CD4-positive, alpha-beta T cell treated with Interleukin-17A for 1 hour (primary cell): ENCODE measurements at regions not wholly inside any gene's neighbourhood (a gene's known extent, or its start where the extent isn't known, plus 50 kb on each side); places are given as distances from the start of the nearest gene placed in this dataset.

Source experiments
- DNase-seq: peaks from one replicate; pipeline ENCODE4 v3.0.0-alpha.2; 2020

DNA sequence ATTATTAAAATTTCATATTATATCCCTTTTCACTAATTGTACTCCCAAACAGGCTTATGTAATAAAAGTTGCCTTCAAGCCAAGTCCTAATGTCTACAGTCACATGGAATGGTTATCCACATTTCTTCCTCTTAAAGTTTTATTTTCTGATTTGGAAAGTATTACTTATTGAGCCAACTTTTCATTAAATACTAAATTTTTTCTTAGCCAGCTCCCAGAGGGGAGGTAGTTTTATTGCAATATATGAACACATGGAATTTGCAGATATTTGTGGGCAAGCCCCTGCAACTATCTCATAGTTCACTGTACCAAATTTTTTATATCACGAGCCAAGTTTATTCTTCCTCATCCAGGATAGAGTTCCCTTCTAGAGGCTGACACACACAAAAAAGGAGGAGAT lies 332.8 kb upstream of the PTGER4 start:
- DNase-seq = no peak

DNA sequence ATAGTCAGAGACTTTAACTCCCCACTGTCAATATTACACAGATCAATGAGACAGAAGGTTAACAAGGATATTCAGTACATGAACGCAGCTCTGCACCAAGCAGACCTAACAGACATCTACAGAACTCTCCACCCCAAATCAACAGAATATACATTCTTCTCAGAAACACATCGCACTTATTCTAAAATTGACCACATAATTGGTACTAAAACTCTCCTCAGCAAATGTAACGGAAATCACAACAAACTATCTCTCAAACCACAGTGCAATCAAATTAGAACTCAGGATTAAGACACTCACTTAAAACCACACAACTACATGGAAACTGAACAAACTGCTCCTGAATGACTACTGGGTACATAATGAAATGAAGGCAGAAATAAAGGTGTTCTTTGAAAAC lies 341.3 kb upstream of the PTGER4 start:
- peak; percentile 27 for DNase-seq

DNA sequence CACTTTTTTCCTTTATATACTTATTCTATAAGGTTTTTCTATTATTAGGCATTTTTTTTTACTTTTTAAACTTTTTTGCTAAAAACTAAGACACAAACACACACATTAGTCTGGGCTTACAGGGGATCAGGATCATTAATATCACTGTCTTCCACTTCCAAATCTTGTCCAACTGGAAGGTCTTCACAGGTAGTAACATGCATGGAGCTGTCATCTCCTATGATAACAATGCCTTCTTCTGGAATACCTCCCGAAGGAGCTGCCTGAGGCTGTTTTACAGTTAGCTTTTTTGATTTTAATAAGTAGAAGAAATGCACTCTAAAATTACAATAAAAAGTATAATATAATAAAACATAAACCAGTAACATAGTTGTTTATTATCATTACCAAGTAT lies 345.5 kb upstream of the PTGER4 start:
- no peak for DNase-seq

DNA sequence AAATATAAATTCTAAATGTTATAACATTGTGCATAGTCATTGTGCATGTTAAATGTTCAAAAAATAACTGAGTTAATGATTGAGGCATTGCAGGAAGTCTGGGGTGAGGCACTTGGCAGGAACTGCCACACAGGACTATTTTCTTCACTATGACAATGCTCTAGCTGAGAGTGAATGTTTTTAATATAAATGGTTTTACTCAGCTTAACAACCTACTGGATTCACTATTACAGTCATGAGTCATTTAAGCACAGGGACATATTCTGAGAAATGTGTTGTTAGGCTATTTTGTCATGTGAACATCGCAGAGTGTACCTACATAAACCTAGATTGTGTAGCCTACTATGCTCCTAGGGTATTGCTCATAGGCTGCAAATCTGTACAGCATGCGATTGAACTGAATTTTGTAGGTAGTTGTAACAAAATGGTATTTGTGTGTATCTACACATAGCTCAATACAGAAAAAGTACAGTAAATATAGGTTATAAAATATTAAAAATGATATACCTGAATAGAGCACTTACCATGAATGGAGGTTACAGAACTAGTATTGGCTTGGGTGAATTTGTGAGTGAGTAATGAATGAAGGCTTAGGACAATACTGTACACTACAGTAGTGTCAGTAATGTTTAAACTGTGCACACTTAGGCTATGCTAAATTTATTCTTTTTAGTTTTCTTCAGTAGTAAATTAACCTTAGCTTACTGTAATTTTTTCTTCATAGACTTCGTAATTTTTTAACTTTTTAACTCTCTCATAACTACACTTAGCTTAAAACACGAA lies 346.1 kb upstream of the PTGER4 start:
- peak; percentile 12 for DNase-seq

DNA sequence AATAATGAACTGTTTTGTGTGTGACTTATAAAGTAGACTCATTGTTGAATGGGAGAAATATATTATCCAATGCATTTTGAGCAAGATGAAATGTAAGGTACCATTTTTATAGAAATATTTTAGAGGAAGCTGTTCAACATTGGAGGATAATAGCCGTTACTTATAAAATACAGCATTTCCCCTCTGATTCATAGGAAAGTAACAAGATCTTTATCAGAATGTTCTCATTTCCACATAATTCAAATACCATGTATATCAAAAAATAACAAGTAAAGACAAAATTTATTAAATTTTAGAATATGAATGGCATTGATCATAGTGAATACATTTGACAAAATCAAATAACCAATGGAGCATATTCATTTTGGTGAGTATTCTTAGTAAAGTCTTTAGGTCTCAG lies 346.7 kb upstream of the PTGER4 start:
- no peak for DNase-seq

DNA sequence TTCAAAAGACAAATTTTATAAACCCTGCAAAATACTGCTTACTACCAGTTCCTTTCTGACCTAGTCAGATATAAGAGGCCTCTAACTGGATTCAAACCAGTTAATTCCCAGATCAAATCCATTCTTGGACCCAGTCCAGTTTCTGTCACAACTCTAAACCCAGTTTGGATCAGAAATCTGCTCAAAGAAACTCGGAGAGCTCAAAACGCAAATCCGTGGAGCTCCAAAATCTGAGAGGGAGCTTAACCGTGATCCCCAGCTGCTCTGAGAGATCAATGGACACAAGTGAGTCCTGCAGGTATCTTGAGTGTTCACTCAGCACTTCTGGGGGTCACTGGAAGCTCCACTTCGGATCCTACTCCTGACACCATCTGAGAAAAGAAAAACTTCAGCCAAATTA lies 348.1 kb upstream of the PTGER4 start:
- DNase-seq = no peak

DNA sequence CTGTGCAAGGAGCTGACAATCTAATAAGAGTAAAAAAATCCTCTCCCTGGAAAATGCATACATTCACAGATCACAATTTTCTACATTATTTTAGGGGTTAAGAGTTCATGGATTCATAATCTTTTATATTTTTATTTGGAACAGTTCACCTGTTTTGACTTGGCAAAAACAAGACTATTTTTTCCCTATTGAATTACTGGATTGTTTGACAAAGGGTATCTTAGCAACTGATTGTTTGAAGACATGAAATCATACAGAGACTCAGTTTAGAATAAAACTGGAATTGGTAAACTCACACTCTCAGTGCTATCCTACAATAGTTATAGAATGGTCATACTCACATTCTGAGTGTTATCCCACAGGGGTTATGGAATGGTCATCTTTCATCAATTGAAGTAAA lies 358.2 kb upstream of the PTGER4 start:
- DNase-seq = no peak

DNA sequence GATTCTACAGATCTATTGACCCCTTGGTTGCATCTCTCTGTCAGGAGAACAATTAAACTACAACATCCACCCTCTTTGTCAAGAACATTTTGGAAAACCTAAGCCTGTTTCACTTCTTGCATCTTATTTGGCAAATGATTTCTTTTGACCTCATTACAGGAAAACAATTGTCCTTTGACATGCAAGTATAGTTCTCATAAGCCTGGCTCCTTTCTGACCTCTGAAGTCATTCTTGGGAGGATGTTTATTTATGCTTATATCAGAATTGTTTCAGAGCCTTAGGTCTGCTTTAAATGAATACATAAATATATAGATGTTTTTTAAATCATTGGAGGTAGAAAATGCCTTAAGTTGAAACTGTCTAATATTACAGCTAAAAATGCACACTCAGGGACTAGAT lies 361.3 kb upstream of the PTGER4 start:
- no peak for DNase-seq

DNA sequence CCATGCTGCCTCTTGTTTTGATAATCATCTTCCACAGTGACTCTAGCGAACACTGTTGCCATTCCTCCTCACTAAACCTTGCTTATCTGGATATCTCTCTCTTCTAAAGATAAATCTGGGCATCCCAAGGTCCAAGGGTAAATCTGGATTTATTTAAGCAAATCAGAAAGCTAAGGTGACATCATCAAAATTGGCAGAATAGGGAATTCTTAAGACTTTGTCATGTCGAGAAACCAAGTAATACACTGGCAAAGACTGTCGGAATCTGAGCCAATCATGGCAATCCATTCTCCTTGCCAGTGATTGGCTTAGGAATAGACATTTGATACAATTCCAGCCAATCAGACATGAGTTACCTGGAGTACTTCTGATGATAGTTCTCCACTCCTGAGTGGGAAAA lies 362.7 kb upstream of the PTGER4 start:
- DNase-seq = no peak

DNA sequence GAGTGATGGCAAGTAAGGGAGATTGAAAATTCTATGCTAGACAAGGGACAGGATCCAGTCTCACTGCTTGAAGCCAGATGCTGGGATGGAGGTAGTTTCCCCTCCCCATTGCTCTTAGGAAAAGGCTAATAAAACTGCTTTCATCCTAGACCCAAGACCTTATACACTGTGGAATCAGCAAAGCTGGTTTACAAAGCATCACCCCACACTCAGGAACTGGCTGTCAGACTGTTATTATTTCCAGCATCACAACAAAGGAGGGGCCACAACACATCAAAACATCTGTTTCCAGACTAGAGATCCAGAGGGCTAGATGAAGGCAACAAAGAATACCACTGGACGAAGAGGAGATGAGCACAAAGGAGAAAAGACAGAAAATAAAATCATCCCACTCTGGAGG lies 364.6 kb upstream of the PTGER4 start:
- no peak for DNase-seq

DNA sequence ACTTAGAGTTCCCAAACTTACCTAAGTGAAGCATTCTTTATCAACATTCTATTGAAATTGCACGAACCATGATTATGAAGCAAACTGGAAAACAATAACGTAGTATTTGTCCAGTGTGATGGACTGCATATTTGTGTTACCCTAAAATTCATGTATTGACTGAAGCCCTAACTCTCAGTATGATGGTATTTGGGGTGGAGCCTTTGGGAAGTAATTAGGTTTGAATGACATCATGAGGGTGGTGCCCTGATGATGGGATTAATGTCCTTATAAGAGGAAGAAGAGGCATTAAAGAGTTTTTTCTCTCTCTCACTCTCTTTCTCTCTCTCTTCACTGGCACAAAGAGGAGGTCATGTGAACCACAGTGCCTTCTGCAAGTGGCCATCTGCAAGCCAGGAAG lies 365.4 kb upstream of the PTGER4 start:
- no peak for DNase-seq

DNA sequence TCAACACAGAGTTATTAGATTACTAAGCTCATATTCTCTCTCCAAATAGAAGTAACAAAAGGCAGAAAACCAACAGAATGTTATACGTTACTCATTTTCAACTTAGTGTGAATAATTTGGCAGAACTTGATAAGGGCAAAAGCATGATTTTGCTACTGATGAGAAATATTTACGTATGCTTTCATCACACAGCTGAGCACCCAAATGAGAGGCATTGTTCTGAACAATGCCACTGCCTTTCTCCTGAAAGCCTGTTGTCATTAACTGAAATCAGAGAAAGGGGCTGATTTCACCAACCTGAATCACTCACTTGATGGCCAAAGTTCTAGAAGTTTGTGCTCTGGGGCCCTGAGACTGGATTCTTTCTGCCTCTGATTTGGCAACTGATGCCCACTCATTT lies 367.5 kb upstream of the PTGER4 start:
- DNase-seq = no peak

DNA sequence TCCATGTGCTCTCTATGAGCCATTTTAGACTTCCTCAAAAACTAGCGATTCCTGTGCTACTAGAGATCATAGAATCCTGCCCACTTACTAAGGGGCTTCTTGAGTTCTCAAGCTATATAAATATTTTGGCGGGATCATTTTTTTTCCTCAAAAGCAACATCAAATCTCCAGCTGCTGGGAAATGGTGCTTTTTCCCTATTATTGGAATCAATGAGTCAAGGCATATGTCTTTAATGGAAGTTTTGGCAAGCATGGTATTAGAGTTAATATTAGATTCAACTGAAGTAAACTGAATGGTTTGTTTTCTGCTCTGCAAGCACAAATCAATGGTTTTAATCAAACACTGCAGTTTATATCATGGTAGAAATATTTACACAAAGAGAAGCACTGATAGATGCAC lies 369.9 kb upstream of the PTGER4 start:
- DNase-seq = no peak

DNA sequence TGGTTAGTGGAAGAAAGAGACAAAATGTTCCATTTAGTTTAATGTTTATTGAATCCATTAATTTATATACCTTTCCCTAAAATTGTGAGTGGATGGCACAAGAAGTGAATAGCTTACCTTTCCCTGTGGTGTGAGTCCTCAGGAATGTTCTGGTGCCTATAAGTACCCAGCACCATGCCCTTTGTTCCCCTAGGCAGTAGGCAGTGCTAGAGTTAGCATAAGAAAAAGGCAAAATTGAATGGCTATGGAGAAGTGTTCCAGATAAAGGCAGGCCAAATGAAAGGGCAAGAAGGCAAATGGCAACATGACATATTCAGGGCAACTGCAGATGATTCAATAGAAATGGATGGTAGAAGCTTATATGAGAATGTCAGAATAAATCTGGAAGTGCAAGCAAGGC lies 370.8 kb upstream of the PTGER4 start:
- no peak for DNase-seq

DNA sequence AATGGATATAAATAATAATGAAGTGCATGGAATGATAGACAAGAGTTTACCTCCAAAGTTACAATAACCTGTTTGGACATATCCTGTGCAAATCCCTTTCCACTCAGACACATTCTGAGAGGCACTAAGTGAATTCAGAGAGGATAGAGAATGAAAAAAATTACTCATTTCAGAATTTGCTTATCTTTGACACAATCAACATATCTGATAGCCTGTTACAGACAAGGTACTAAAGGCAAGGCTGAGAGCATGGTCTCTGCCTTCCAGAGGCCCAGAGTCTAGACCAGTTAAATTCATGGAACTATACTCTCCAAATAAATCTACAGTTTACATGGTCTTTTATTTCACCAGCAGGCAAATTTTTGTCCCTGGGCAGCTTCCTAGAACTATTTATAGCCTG lies 371.8 kb upstream of the PTGER4 start:
- no peak for DNase-seq

DNA sequence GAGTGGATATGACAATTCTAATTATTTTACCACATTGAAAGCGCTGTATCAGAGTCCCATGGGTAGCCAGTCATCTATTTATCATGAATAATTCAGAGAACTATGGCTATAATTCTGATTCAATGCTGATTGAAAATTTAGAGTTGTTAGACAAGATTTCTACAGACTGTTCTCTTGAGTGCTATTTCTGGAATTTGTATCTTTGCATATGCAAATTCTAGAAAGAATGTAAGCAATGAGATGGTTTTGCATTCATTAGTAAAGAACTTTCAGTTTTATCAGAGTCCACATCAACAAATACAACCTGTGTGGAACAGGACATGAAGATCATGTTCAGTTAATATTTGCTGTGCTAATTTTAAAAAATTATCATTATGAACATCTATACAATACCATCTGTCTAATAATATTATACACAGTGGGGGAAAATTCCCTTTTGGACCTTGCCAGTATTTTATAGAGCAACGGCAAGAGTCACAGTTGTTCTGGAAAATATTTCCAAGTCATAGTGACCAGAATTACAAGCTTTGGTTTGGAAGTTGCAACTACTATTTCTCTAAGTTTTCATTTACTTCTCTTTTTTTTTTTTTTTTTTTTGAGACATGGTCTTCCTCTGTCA lies 372.7 kb upstream of the PTGER4 start:
- DNase-seq = no peak

DNA sequence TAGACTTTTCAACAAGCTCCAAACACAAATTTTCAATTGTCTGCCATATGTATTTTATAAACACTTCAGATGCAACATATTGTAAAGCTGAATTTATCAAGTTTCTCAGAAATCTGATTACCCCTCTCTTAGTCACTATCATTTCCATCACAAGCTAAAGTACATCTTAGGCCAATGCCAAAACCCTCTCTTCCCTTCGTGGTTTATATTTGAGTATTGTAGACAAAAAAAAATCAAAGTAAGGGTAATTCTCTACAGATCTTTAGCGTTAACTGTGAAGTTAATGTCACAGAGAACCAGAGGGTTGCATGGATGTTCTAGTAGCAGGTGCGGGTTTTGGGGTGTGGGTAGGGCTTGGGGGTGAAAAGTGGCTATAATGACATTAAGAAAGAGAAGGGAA lies 387.7 kb upstream of the PTGER4 start:
- DNase-seq = no peak

DNA sequence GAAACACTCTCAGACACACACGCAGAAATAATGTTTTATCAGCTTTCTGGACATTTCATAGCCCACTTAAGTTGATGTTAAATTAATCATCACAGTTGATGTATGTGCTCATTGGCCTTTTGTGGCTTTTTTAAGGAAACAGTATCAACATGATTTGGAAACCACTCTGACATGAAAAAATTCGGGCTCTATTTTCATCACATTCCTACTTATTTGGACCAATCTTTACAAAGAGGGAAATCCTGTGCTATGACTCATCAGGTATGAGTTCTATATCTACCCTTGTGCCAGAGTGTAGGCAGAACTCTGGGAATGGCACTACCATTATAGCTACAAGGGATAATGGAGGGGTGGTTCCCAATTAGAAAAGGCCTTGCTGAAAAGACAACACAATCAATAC lies 388.4 kb upstream of the PTGER4 start:
- no peak for DNase-seq

DNA sequence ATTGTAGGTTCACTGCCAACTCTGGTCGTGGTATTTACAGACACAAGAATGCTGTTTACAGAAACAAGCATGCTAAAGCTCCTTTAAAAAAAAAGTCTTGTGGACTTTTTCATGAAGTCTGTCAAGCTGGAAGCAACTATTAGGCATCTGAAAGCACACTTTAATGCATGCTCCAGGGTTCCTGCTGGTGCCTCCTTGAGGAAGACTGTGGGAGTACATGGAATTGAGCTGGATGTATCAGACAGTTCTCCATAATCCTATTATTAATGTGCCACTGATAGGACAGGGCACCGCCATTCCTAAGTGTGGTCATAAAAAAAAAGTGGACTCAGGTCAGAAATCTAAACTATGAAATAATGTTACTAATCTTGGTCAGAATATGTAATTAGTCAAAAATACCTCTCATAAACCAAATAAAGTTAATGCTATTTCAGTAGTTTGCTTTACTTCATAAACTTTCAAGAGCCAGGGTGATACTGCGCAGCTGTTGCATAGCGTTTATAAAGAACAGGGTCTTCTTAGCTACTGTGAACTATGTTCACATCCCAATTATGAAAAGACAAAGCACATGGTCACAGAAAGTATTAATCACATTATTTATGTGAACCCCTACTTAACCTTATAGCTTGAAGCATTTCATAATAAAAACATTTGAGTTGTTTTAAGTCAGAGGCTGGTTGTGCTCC lies 390.8 kb upstream of the PTGER4 start:
- DNase-seq = no peak

DNA sequence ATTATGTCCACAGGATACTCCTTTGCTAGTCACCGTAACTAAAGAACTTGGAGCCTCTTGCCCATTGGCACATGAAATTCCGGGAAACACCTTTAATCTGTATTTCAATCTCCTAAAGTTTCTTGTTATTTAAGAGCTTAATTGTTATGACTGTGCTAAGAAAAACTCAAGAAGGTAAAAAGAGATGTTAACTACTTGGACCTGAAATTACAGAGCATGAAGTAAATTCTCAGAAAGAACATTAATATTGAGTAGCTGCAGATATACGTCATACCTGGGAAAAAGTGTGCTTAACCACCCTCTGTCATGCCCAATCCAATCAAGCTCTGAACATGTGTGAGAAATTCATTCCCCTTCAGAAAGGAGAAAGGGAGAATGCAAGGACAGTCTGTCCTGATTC lies 394.9 kb upstream of the PTGER4 start:
- no peak for DNase-seq

DNA sequence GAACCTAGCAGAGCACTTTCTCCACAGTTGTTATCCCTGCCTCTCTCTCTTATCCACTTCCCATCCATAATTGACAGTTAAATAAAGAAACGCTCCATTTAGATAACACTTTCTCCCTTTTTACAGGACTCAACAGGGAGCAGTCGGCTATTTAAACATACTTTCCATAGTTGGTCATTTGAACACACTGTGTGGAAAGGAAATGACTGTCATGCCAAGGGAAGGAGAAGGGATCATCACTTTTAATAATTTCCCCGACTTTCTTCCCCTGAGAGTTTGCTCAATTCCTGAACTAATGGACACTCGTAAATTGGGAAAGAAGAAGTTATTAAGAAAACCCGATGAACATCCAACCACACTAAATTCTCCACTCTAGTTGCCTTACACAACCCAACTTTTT lies 400.8 kb upstream of the PTGER4 start:
- no peak for DNase-seq

DNA sequence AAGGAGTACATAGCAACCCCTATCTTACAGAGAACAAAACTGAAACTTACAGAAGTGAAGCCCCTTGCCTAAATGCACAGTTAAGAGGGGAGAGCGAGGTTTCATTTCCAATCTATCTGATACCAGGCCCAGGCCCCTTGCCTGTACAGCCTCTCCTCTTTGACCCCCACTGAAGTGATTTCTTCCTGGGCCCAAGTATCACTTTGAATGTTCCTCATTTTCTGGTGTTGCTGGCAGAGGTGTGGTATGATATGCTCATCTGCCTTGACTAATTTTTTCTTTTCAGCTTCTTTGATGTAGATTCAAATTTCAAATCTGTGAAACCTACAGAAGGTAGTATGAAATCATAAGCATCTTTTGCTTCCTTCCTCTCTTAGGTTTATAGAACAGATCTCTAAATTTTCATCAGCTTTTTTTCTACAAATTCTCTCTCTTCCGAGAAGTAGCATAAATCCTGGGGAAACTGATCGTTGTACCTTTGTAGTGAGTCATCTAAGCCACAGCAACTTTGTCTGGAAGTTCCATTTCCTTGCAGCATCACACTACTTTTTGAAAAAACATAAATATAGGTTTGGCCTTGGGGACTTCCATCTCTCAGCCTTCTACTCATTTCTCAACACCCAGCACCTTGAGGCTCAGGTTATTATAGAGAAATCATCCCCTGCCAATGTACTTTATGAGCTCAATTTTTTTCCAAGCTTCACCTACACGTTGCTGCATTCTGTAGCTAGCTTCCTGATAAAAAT lies 402.4 kb upstream of the PTGER4 start:
- peak; percentile 15 for DNase-seq

DNA sequence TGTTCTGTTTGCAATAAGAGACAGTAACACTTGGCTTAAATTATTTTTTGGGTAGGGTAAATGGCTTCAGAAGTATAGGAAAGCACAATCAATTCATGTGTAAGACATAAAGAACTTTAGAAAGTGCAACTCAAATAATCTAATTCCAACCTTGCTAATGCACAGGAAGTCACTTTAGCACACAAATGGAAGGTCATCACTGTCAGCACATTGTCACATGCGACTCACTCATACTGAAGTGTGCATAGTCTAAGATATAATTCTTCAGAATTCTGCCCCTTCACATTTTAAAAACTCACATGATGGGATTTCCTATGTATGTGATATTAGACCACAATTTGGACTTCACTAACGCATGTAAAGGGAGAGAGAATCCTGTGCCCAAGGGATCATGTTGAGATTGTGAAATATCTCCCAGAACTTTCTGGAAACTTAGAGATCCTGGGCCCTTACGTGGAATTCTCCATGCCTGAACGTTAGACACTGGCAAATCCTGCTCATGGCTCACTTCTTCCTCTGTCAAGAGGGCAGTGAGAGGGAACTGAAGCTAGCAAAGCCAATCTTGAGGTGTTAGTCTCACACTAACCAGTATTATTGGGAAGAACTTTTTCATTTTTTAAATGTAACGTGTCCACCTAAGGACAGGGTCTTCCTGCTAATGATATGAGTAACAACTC lies 403.2 kb upstream of the PTGER4 start:
- no peak for DNase-seq
